ENCODE measurements at regions not wholly inside any gene's neighbourhood (a gene's known extent, or its start where the extent isn't known, plus 50 kb on each side); places are given as distances from the start of the nearest gene placed in this dataset.

- peaks cover 9% of the 10 kb centered on the region for H3K9me3 ChIP-seq (ENCODE audit: low read length)
- no TSS peak for BruUV-seq (replicated peaks)
- TF ChIP-seq MAFK (conservative IDR thresholded peaks at IDR 0.05 in 1 of 2, IDR thresholded peaks at IDR 0.05 in 1 of 2; ENCODE audit: low read length in 2 of 2) (0 out of 4 replicates have a peak, but pooled peaks have one; percentile 13 to 26), MAFF (IDR thresholded peaks at IDR 0.05; ENCODE audit: low read depth, low read length) (0 out of 2 replicates have a peak, but pooled peaks have one; percentile 23), EZH2 (conservative IDR thresholded peaks at IDR 0.05; ENCODE audit: low read depth, low read length) (no peak)
- POLR2A ChIA-PET, result no interaction called here
- peaks cover 15% of the 10 kb centered on the region for H3K4me1 ChIP-seq (ENCODE audit: insufficient read depth, low read length)
- H3K27me3 ChIP-seq (ENCODE audit: control insufficient read depth in 1 of 2, insufficient read depth in 2 of 2, low read length in 2 of 2), result no peaks in the 10 kb centered on the region
- no peak overlapping the region for H3K4me3 ChIP-seq (replicated peaks in 1 of 3; ENCODE audit: insufficient read depth in 1 of 3, low read depth in 2 of 3, low read length in 3 of 3)
- ATAC-seq (peak; percentile 39), DNase-seq (ENCODE audit: low spot score) (no peak), FAIRE-seq (no peak)
- no peaks in the 10 kb centered on the region for H3K79me2 ChIP-seq (ENCODE audit: insufficient read depth, low read length)
- 95% methylated on average over 5 of the region's 5 CpGs for WGBS (ENCODE audit: low lambda C conversion rate)
- CTCF ChIA-PET (ENCODE audit: low intra/inter-chr PET ratio, low total read pairs), result no interaction called here
- no peak overlapping the region for H3K9ac ChIP-seq (ENCODE audit: insufficient read depth, low read depth, low read length)
- H2AFZ ChIP-seq (ENCODE audit: low read length), result no peak overlapping the region
- no peaks in the 10 kb centered on the region for H4K20me1 ChIP-seq (ENCODE audit: insufficient read depth, low read length)
- no peak overlapping the region for H3K4me2 ChIP-seq (ENCODE audit: low read depth, low read length)
- in situ Hi-C loops (cut with HindIII; ENCODE audit: extremely low pct_ligation_motif_present, low pct_unique_long_range_greater_than_20kb), result no loop called here
- H3K27ac ChIP-seq (ENCODE audit: extremely low read length, insufficient read depth, low read length), result no peak overlapping the region
- peaks cover 45 to 73% of the 10 kb centered on the region in 2 experiments for H3K36me3 ChIP-seq (replicated peaks in 1 of 2; ENCODE audit: control insufficient read depth in 1 of 2, insufficient read depth in 2 of 2, low read length in 2 of 2)
- intact Hi-C loops (cut with micrococcal nuclease; ENCODE audit: unreplicated experiment), result loop anchor here (5.0 kb wide), 1 partner anchor 149 kb away; the partner anchor contains the start of gene UTRN
Measured at GRCh38 chr6:144435602-144436426, 150.7 kb downstream of the UTRN start.

DNA sequence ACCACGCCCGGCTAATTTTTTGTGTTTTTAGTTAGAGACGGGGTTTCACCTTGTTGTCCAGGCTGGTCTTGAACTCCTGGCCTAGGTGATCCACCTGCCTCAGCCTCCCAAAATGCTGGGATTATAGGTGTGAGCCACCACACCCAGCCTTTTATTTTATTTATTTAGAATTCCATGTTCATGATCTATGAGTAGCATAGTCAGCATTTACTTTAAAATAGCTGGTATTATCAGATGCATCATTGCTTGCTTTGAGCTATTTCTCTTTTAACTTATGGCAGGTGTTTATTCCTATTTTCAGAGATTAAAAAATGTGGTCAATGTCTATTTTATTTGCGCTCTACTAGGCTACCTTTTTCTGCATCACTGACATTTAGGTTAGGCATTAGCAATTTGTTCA, 152.0 kb downstream of the UTRN start:
- ChIA-PET CTCF (ENCODE audit: low intra/inter-chr PET ratio, low total read pairs) (no interaction called here), POLR2A (no interaction called here)
- Histone ChIP-seq H3K79me2 (ENCODE audit: insufficient read depth, low read length) (no peaks in the 10 kb centered on the region), H2AFZ (ENCODE audit: low read length) (no peak overlapping the region), H3K4me3 (replicated peaks in 1 of 3; ENCODE audit: insufficient read depth in 1 of 3, low read depth in 2 of 3, low read length in 3 of 3) (no peak overlapping the region), H3K4me1 (ENCODE audit: insufficient read depth, low read length) (peaks cover 15% of the 10 kb centered on the region), H3K36me3 (replicated peaks in 1 of 2; ENCODE audit: control insufficient read depth in 1 of 2, insufficient read depth in 2 of 2, low read length in 2 of 2) (peaks cover 45 to 74% of the 10 kb centered on the region in 2 experiments), H3K27ac (ENCODE audit: extremely low read length, insufficient read depth, low read length) (no peak overlapping the region), H3K9me3 (ENCODE audit: low read length) (peaks cover 19% of the 10 kb centered on the region), H3K9ac (ENCODE audit: insufficient read depth, low read depth, low read length) (no peak overlapping the region), H3K27me3 (ENCODE audit: control insufficient read depth in 1 of 2, insufficient read depth in 2 of 2, low read length in 2 of 2) (no peaks in the 10 kb centered on the region), H3K4me2 (ENCODE audit: low read depth, low read length) (no peak overlapping the region), H4K20me1 (ENCODE audit: insufficient read depth, low read length) (no peaks in the 10 kb centered on the region)
- no peak for DNase-seq (ENCODE audit: low spot score)
- FAIRE-seq, result no peak
- in situ Hi-C loops (cut with HindIII; ENCODE audit: extremely low pct_ligation_motif_present, low pct_unique_long_range_greater_than_20kb) (no loop called here), intact Hi-C loops (cut with micrococcal nuclease; ENCODE audit: unreplicated experiment) (loop anchor here (5.0 kb wide), 1 partner anchor 150 kb away; the partner anchor contains the start of gene UTRN)
- TF ChIP-seq ARHGAP35 (CRISPR knock-in tag; IDR thresholded peaks at IDR 0.05; ENCODE audit: borderline replicate concordance), result no peak
- peak; percentile 45; the same call in 1 of the 2 replicates for TF ChIP-seq MAFF (IDR thresholded peaks at IDR 0.05; ENCODE audit: low read depth, low read length)
- TF ChIP-seq RBAK (CRISPR knock-in tag; IDR thresholded peaks at IDR 0.05), result no peak
- peak; percentile 51 to 57; a peak in 2 of 4 replicates for TF ChIP-seq MAFK (conservative IDR thresholded peaks at IDR 0.05 in 1 of 2, IDR thresholded peaks at IDR 0.05 in 1 of 2; ENCODE audit: low read length in 2 of 2)
- TF ChIP-seq ZIK1 (CRISPR knock-in tag; IDR thresholded peaks at IDR 0.05; ENCODE audit: borderline replicate concordance, low read depth), result no peak
- WGBS (ENCODE audit: low lambda C conversion rate), result 97% methylated on average over 4 of the region's 4 CpGs
- no TSS peak for BruUV-seq (replicated peaks)
- no peak for ATAC-seq

All from HepG2 (cell line).